Lung (tissue), 11 donors: ENCODE measurements at regions not wholly inside any gene's neighbourhood (a gene's known extent, or its start where the extent isn't known, plus 50 kb on each side); places are given as distances from the start of the nearest gene placed in this dataset.

Experiments
- ATAC-seq: fragments of 200-7000 bp; cut with Tn5 transposase; one replicate; pipeline ENCODE4 v1.9.1; 2020; ENCODE audit warnings: moderate number of reproducible peaks; ENCODE audit not compliant: insufficient read depth, low FRiP score
- DNase-seq, 3 donors: peaks; one replicate each; pipeline ENCODE4 v3.0.0-alpha.2; 2013 to 2017
- H3K27ac ChIP-seq, 2 donors: one replicate each; pipeline ENCODE4 v1.5.1; 2013; ENCODE audit warnings: mild to moderate bottlenecking in 2 of 2, moderate library complexity in 2 of 2, control low read depth in 1 of 2, inconsistent platforms in 1 of 2, low read depth in 1 of 2, low read length in 1 of 2
- H3K27me3 ChIP-seq, 3 donors: one replicate each; pipeline ENCODE4 v1.5.1; 2013; ENCODE audit warnings: low read length in 2 of 3; ENCODE audit not compliant: control insufficient read depth in 3 of 3, insufficient read depth in 3 of 3
- H3K36me3 ChIP-seq, 4 donors: one replicate each; pipeline ENCODE4 v1.5.1; 2013; ENCODE audit warnings: low read length in 4 of 4, mild to moderate bottlenecking in 1 of 4, moderate library complexity in 1 of 4; ENCODE audit not compliant: control insufficient read depth in 4 of 4, insufficient read depth in 4 of 4
- H3K4me1 ChIP-seq, 5 donors: one replicate each; pipeline ENCODE4 v1.5.1; 2013; ENCODE audit warnings: low read length in 5 of 5, mild to moderate bottlenecking in 2 of 5, moderate library complexity in 1 of 5; ENCODE audit not compliant: control insufficient read depth in 5 of 5, insufficient read depth in 5 of 5
- H3K4me3 ChIP-seq: one replicate; pipeline ENCODE4 v1.5.1; 2013; ENCODE audit warnings: mild to moderate bottlenecking, control low read depth, moderate library complexity
- H3K9ac ChIP-seq, 2 donors: one replicate each; pipeline ENCODE4 v1.5.1; 2013; ENCODE audit warnings: low read length in 2 of 2, control low read depth in 1 of 2; ENCODE audit not compliant: insufficient read depth in 1 of 2
- H3K9me3 ChIP-seq, 4 donors: one replicate each; pipeline ENCODE4 v1.5.1; 2013; ENCODE audit warnings: low read length in 3 of 4, mild to moderate bottlenecking in 1 of 4, moderate library complexity in 1 of 4; ENCODE audit not compliant: control insufficient read depth in 4 of 4, insufficient read depth in 3 of 4
- WGBS, 2 donors: extraction: QIAGEN DNeasy Blood & Tissue Kit; methylation state at CpG; one replicate each; pipeline ENCODE4 v1.1.7; 2013; 5-methylcytosine and 5-hydroxymethylcytosine counted together
- TF ChIP-seq, protein P1 (sequence below): IDR thresholded peaks from 2 replicates; pipeline ENCODE4 v1.5.1; 2012; ENCODE audit warnings: mild to moderate bottlenecking; ENCODE audit errors: control extremely low read depth, extremely low read depth
- donor health status: control.
- donor health status: control.
- donor health status: Bipolar disorder and iron deficiency.
- donor health status: healthy.
- donor health status: DM: yes; HTN: yes; CAD: no.

DNA sequence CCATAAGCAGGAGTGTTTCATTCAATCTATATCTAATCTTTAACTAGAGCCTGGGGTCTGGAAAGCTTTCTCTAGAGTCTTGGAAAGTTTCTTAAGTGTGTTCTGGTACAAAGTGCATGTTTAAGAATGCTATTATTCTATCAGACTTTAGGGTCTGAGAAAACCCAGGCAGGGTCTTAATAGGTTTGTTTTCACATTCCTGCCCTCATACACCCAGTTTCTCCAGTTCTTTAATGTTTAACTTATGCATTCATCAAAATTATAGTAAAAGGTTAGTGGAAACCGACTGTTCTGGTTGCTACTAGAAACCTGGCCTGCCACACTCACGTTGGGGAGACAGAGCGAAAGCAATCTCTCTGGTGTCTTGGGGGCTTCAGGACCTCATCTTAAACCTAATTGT, 102.9 kb upstream of the WDR72 start:
- no peak overlapping the region for H3K27ac ChIP-seq
- H3K4me3 ChIP-seq: no peak overlapping the region
- WGBS, 2 donors: 81 to 82% methylated on average over 3 of the region's 3 CpGs
- H3K36me3 ChIP-seq: no peaks in the 10 kb centered on the region
- H3K4me1 ChIP-seq: peaks cover 0 to 3% (median 0%) of the 10 kb centered on the region in 5 donors
- DNase-seq: peak; percentile 20 to 79 (median 66)
- TF ChIP-seq, protein P1, sequence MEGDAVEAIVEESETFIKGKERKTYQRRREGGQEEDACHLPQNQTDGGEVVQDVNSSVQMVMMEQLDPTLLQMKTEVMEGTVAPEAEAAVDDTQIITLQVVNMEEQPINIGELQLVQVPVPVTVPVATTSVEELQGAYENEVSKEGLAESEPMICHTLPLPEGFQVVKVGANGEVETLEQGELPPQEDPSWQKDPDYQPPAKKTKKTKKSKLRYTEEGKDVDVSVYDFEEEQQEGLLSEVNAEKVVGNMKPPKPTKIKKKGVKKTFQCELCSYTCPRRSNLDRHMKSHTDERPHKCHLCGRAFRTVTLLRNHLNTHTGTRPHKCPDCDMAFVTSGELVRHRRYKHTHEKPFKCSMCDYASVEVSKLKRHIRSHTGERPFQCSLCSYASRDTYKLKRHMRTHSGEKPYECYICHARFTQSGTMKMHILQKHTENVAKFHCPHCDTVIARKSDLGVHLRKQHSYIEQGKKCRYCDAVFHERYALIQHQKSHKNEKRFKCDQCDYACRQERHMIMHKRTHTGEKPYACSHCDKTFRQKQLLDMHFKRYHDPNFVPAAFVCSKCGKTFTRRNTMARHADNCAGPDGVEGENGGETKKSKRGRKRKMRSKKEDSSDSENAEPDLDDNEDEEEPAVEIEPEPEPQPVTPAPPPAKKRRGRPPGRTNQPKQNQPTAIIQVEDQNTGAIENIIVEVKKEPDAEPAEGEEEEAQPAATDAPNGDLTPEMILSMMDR: no peak
- peak overlapping the region in 1 of 2 donors; percentile 26 for H3K9ac ChIP-seq
- no peaks in the 10 kb centered on the region for H3K9me3 ChIP-seq
- ATAC-seq: no peak
- no peaks in the 10 kb centered on the region for H3K27me3 ChIP-seq

DNA sequence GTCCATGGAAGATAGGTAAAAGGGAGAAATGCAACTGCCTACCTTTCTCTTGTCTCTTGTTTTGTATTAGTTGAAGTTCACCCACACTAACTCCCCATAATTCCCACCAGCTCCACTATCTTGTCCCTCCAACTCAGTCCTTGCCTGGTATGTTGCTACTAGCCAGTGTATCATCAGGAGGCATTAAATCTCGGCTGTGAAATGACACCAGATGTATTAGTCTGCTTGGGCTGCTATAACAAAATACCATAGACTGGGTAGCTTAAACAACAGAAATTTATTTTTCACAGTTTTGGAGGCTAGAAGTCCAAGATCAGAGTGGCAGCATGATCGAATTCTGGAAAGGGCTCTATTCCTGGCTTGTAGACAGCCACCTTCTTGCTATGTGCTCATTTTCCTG, 102.3 kb upstream of the WDR72 start:
- Histone ChIP-seq H3K27me3 (no peaks in the 10 kb centered on the region), H3K4me3 (no peak overlapping the region), H3K27ac (no peak overlapping the region), H3K9ac (no peak overlapping the region), H3K9me3 (no peaks in the 10 kb centered on the region), H3K4me1 (peaks cover 0 to 3% (median 0%) of the 10 kb centered on the region in 5 donors), H3K36me3 (no peaks in the 10 kb centered on the region)
- WGBS, 2 donors: 67 to 84% methylated on average over 2 of the region's 2 CpGs
- no peak for ATAC-seq
- DNase-seq: no peak
- TF ChIP-seq, protein P1: no peak

DNA sequence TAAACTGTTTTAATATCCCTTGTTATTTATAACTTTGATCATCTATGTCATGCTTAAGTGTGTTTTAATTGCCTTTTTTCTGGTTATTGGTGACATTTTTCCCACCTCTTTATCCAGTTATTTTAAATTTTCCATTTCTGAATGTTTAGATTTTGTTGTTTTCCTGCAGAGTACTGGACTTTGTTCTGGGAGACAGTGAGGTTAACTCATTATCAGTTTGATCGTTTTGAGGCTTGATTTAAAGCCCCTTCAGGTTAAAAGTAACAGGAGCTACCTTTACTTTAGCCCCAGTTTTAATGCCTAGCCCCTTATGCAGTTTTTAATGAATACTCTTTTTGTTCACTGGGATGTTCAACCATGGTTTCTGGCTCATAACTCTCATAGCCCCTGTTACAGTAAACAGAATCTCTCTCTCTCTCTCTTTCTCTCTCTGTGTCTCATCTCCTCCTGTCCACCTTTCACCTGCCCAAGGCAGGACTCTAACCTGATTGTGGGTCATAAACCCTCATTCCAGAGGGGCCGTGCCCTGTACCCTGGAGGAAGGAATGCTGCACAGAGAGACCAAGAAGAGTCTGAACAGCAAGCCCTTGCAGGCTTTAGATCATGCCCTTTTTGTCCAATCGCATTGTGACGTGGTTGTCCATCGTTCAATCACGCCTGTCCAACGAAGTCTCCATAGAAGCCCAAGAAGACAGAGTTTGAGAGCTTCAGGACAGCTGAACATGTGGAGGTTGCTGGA, 91.8 kb upstream of the WDR72 start:
- peaks cover 0 to 5% (median 0%) of the 10 kb centered on the region in 4 donors for H3K9me3 ChIP-seq
- WGBS, 2 donors: 84 to 87% methylated on average over 7 of the region's 7 CpGs
- TF ChIP-seq, protein P1: no peak

More for the DNA sequence above, 91.8 kb upstream of the WDR72 start:
- Histone ChIP-seq H3K4me3 (no peak overlapping the region), H3K9ac (no peak overlapping the region), H3K27me3 (no peaks in the 10 kb centered on the region), H3K27ac (no peak overlapping the region), H3K36me3 (no peaks in the 10 kb centered on the region), H3K4me1 (no peaks in the 10 kb centered on the region)
- DNase-seq (no peak), ATAC-seq (no peak)
